ENCODE measurements at regions not wholly inside any gene's neighbourhood (a gene's known extent, or its start where the extent isn't known, plus 50 kb on each side); places are given as distances from the start of the nearest gene placed in this dataset.

GRCh38 chr10:60536529-60537114 is 146.9 kb upstream of the ANK3 start:
- H2AFZ ChIP-seq (ENCODE audit: control insufficient read depth, low read length): no peak overlapping the region
- no peak for TF ChIP-seq CTCF (optimal IDR thresholded peaks at IDR 0.05 in 1 of 3, IDR thresholded peaks at IDR 0.05 in 1 of 3, conservative IDR thresholded peaks at IDR 0.05 in 1 of 3; ENCODE audit: extremely low read depth in 1 of 3, insufficient read depth in 2 of 3, low read length in 3 of 3)
- no peak for TF ChIP-seq EZH2 (IDR thresholded peaks at IDR 0.05; ENCODE audit: low read length)
- dilution Hi-C loops (cut with MboI; ENCODE audit: extremely low pct_ligation_motif_present, low sequenced_read_pairs): no loop called here
- H4K20me1 ChIP-seq (ENCODE audit: control insufficient read depth, extremely low read depth, insufficient read depth, low read length): no peaks in the 10 kb centered on the region
- H3K36me3 ChIP-seq (ENCODE audit: control insufficient read depth in 2 of 2, extremely low read depth in 1 of 2, insufficient read depth in 2 of 2, low read length in 2 of 2): no peaks in the 10 kb centered on the region
- H3K4me3 ChIP-seq (ENCODE audit: control insufficient read depth in 2 of 3, extremely low read depth in 1 of 3, insufficient read depth in 2 of 3, low read depth in 1 of 3, low read length in 3 of 3): no peak overlapping the region
- no peak overlapping the region for H3K9ac ChIP-seq (ENCODE audit: control insufficient read depth, extremely low read depth, insufficient read depth, low read length)
- no peaks in the 10 kb centered on the region for H3K27me3 ChIP-seq (ENCODE audit: control insufficient read depth, extremely low read depth, insufficient read depth, low read length)
- no peaks in the 10 kb centered on the region for H3K4me1 ChIP-seq (ENCODE audit: control insufficient read depth, extremely low read depth, insufficient read depth, low read length)
- no peaks in the 10 kb centered on the region for H3K9me1 ChIP-seq (ENCODE audit: control insufficient read depth, extremely low read depth, insufficient read depth, low read length)
- peak; percentile 36 for DNase-seq (ENCODE audit: low read depth, low spot score)
- peak; percentile 64 for FAIRE-seq
- no peak overlapping the region for H3K27ac ChIP-seq (ENCODE audit: control insufficient read depth, insufficient read depth, low read length)
- no peak overlapping the region for H3K4me2 ChIP-seq (ENCODE audit: control insufficient read depth, extremely low read depth, insufficient read depth, low read depth, low read length)
- no peaks in the 10 kb centered on the region for H3K9me3 ChIP-seq (ENCODE audit: control insufficient read depth, low read depth, low read length)
- H3K79me2 ChIP-seq (ENCODE audit: control insufficient read depth, insufficient read depth, low read length): no peaks in the 10 kb centered on the region

- no peaks in the 10 kb centered on the region for H3K9me1 ChIP-seq (ENCODE audit: control insufficient read depth, extremely low read depth, insufficient read depth, low read length)
- no peak overlapping the region for H3K9ac ChIP-seq (ENCODE audit: control insufficient read depth, extremely low read depth, insufficient read depth, low read length)
- H3K27me3 ChIP-seq (ENCODE audit: control insufficient read depth, extremely low read depth, insufficient read depth, low read length): no peaks in the 10 kb centered on the region
- no peaks in the 10 kb centered on the region for H3K36me3 ChIP-seq (ENCODE audit: control insufficient read depth in 2 of 2, extremely low read depth in 1 of 2, insufficient read depth in 2 of 2, low read length in 2 of 2)
- H3K4me1 ChIP-seq (ENCODE audit: control insufficient read depth, extremely low read depth, insufficient read depth, low read length): no peaks in the 10 kb centered on the region
- no peaks in the 10 kb centered on the region for H4K20me1 ChIP-seq (ENCODE audit: control insufficient read depth, extremely low read depth, insufficient read depth, low read length)
- TF ChIP-seq CTCF (optimal IDR thresholded peaks at IDR 0.05 in 1 of 3, IDR thresholded peaks at IDR 0.05 in 1 of 3, conservative IDR thresholded peaks at IDR 0.05 in 1 of 3; ENCODE audit: extremely low read depth in 1 of 3, insufficient read depth in 2 of 3, low read length in 3 of 3) (no peak), EZH2 (IDR thresholded peaks at IDR 0.05; ENCODE audit: low read length) (no peak)
- H2AFZ ChIP-seq (ENCODE audit: control insufficient read depth, low read length): no peak overlapping the region
- H3K79me2 ChIP-seq (ENCODE audit: control insufficient read depth, insufficient read depth, low read length): no peaks in the 10 kb centered on the region
- no peak overlapping the region for H3K4me3 ChIP-seq (ENCODE audit: control insufficient read depth in 2 of 3, extremely low read depth in 1 of 3, insufficient read depth in 2 of 3, low read depth in 1 of 3, low read length in 3 of 3)
- H3K4me2 ChIP-seq (ENCODE audit: control insufficient read depth, extremely low read depth, insufficient read depth, low read depth, low read length): no peak overlapping the region
- FAIRE-seq (no peak), DNase-seq (ENCODE audit: low read depth, low spot score) (no peak)
- H3K9me3 ChIP-seq (ENCODE audit: control insufficient read depth, low read depth, low read length): no peaks in the 10 kb centered on the region
- dilution Hi-C loops (cut with MboI; ENCODE audit: extremely low pct_ligation_motif_present, low sequenced_read_pairs): no loop called here
- H3K27ac ChIP-seq (ENCODE audit: control insufficient read depth, insufficient read depth, low read length): no peak overlapping the region
These were observed 145.8 kb upstream of the ANK3 start for GRCh38 chr10:60535427-60535826.
